ENCODE measurements at regions not wholly inside any gene's neighbourhood (a gene's known extent, or its start where the extent isn't known, plus 50 kb on each side); places are given as distances from the start of the nearest gene placed in this dataset.
"Not testable (repeated sequence)": the region's sequence is repeated elsewhere in the genome, so short reads cannot be mapped to it uniquely, and the experiment has no call there.

GRCh38 chr9:65449886-65450610 lies 165.0 kb upstream of the FOXD4L5 start:
- not testable (repeated sequence) for H3K27me3 ChIP-seq (replicated peaks; ENCODE audit: control insufficient read depth, insufficient read depth, low read length); H3K36me3 ChIP-seq (ENCODE audit: control insufficient read depth, insufficient read depth, low read length, severe bottlenecking); DNase-seq (ENCODE audit: low read depth); H3K9me3 ChIP-seq (ENCODE audit: control insufficient read depth, low read length); H3K4me3 ChIP-seq (ENCODE audit: low read length); H3K4me1 ChIP-seq (ENCODE audit: control insufficient read depth, insufficient read depth, low read length); H3K9ac ChIP-seq (ENCODE audit: low read length)

- H3K9me3 ChIP-seq (ENCODE audit: control insufficient read depth, low read length) = no peaks in the 10 kb centered on the region
- H3K4me3 ChIP-seq (ENCODE audit: low read length) = no peak overlapping the region
- H3K27me3 ChIP-seq (replicated peaks; ENCODE audit: control insufficient read depth, insufficient read depth, low read length) = no peaks in the 10 kb centered on the region
- H3K9ac ChIP-seq (ENCODE audit: low read length) = no peak overlapping the region
- no peak for DNase-seq (ENCODE audit: low read depth)
- H3K36me3 ChIP-seq (ENCODE audit: control insufficient read depth, insufficient read depth, low read length, severe bottlenecking) = no peaks in the 10 kb centered on the region
- H3K4me1 ChIP-seq (ENCODE audit: control insufficient read depth, insufficient read depth, low read length) = no peaks in the 10 kb centered on the region
Measured at GRCh38 chr9:65449423-65449822, 164.4 kb upstream of the FOXD4L5 start.

GRCh38 chr9:65447146-65447545 lies 162.1 kb upstream of the FOXD4L5 start:
- H3K9me3 ChIP-seq (ENCODE audit: control insufficient read depth, low read length); H3K36me3 ChIP-seq (ENCODE audit: control insufficient read depth, insufficient read depth, low read length, severe bottlenecking); H3K4me3 ChIP-seq (ENCODE audit: low read length); H3K9ac ChIP-seq (ENCODE audit: low read length); H3K4me1 ChIP-seq (ENCODE audit: control insufficient read depth, insufficient read depth, low read length); H3K27me3 ChIP-seq (replicated peaks; ENCODE audit: control insufficient read depth, insufficient read depth, low read length); DNase-seq (ENCODE audit: low read depth): not testable (repeated sequence)

- H3K4me1 ChIP-seq (ENCODE audit: control insufficient read depth, insufficient read depth, low read length); H3K36me3 ChIP-seq (ENCODE audit: control insufficient read depth, insufficient read depth, low read length, severe bottlenecking); H3K9me3 ChIP-seq (ENCODE audit: control insufficient read depth, low read length); H3K4me3 ChIP-seq (ENCODE audit: low read length); H3K27me3 ChIP-seq (replicated peaks; ENCODE audit: control insufficient read depth, insufficient read depth, low read length); DNase-seq (ENCODE audit: low read depth); H3K9ac ChIP-seq (ENCODE audit: low read length): not testable (repeated sequence)
Measured at GRCh38 chr9:65445991-65446390, 161.0 kb upstream of the FOXD4L5 start.

GRCh38 chr9:65444943-65445342 lies 159.9 kb upstream of the FOXD4L5 start:
- Histone ChIP-seq H3K4me1 (ENCODE audit: control insufficient read depth, insufficient read depth, low read length) (no peaks in the 10 kb centered on the region), H3K27me3 (replicated peaks; ENCODE audit: control insufficient read depth, insufficient read depth, low read length) (no peaks in the 10 kb centered on the region), H3K9ac (ENCODE audit: low read length) (no peak overlapping the region), H3K36me3 (ENCODE audit: control insufficient read depth, insufficient read depth, low read length, severe bottlenecking) (no peaks in the 10 kb centered on the region), H3K4me3 (ENCODE audit: low read length) (no peak overlapping the region), H3K9me3 (ENCODE audit: control insufficient read depth, low read length) (no peaks in the 10 kb centered on the region)
- DNase-seq (ENCODE audit: low read depth) = no peak

- not testable (repeated sequence) for H3K4me3 ChIP-seq (ENCODE audit: low read length); H3K9ac ChIP-seq (ENCODE audit: low read length); H3K36me3 ChIP-seq (ENCODE audit: control insufficient read depth, insufficient read depth, low read length, severe bottlenecking); H3K9me3 ChIP-seq (ENCODE audit: control insufficient read depth, low read length); H3K4me1 ChIP-seq (ENCODE audit: control insufficient read depth, insufficient read depth, low read length); DNase-seq (ENCODE audit: low read depth); H3K27me3 ChIP-seq (replicated peaks; ENCODE audit: control insufficient read depth, insufficient read depth, low read length)
Measured at GRCh38 chr9:65442116-65442515, 157.1 kb upstream of the FOXD4L5 start.

GRCh38 chr9:65441324-65441920 lies 156.4 kb upstream of the FOXD4L5 start:
- not testable (repeated sequence) for H3K9me3 ChIP-seq (ENCODE audit: control insufficient read depth, low read length); H3K36me3 ChIP-seq (ENCODE audit: control insufficient read depth, insufficient read depth, low read length, severe bottlenecking); H3K9ac ChIP-seq (ENCODE audit: low read length); H3K27me3 ChIP-seq (replicated peaks; ENCODE audit: control insufficient read depth, insufficient read depth, low read length); H3K4me1 ChIP-seq (ENCODE audit: control insufficient read depth, insufficient read depth, low read length); DNase-seq (ENCODE audit: low read depth); H3K4me3 ChIP-seq (ENCODE audit: low read length)

GRCh38 chr9:65437724-65438123 lies 152.7 kb upstream of the FOXD4L5 start:
- Histone ChIP-seq H3K4me3 (ENCODE audit: low read length) (no peak overlapping the region), H3K9ac (ENCODE audit: low read length) (no peak overlapping the region), H3K9me3 (ENCODE audit: control insufficient read depth, low read length) (no peaks in the 10 kb centered on the region), H3K4me1 (ENCODE audit: control insufficient read depth, insufficient read depth, low read length) (no peaks in the 10 kb centered on the region), H3K36me3 (ENCODE audit: control insufficient read depth, insufficient read depth, low read length, severe bottlenecking) (no peaks in the 10 kb centered on the region), H3K27me3 (replicated peaks; ENCODE audit: control insufficient read depth, insufficient read depth, low read length) (no peaks in the 10 kb centered on the region)
- DNase-seq (ENCODE audit: low read depth) = no peak

GRCh38 chr9:65435464-65435863 lies 150.5 kb upstream of the FOXD4L5 start:
- no peaks in the 10 kb centered on the region for H3K4me1 ChIP-seq (ENCODE audit: control insufficient read depth, insufficient read depth, low read length)
- no peaks in the 10 kb centered on the region for H3K9me3 ChIP-seq (ENCODE audit: control insufficient read depth, low read length)
- H3K4me3 ChIP-seq (ENCODE audit: low read length) = no peak overlapping the region
- no peak for DNase-seq (ENCODE audit: low read depth)
- H3K27me3 ChIP-seq (replicated peaks; ENCODE audit: control insufficient read depth, insufficient read depth, low read length) = no peaks in the 10 kb centered on the region
- H3K9ac ChIP-seq (ENCODE audit: low read length) = no peak overlapping the region
- H3K36me3 ChIP-seq (ENCODE audit: control insufficient read depth, insufficient read depth, low read length, severe bottlenecking) = no peaks in the 10 kb centered on the region

GRCh38 chr9:65432722-65433323 lies 147.8 kb upstream of the FOXD4L5 start:
- H3K27me3 ChIP-seq (replicated peaks; ENCODE audit: control insufficient read depth, insufficient read depth, low read length) = no peaks in the 10 kb centered on the region
- H3K9me3 ChIP-seq (ENCODE audit: control insufficient read depth, low read length) = no peaks in the 10 kb centered on the region
- DNase-seq (ENCODE audit: low read depth) = no peak
- no peaks in the 10 kb centered on the region for H3K36me3 ChIP-seq (ENCODE audit: control insufficient read depth, insufficient read depth, low read length, severe bottlenecking)
- no peak overlapping the region for H3K4me3 ChIP-seq (ENCODE audit: low read length)
- no peaks in the 10 kb centered on the region for H3K4me1 ChIP-seq (ENCODE audit: control insufficient read depth, insufficient read depth, low read length)
- no peak overlapping the region for H3K9ac ChIP-seq (ENCODE audit: low read length)

- Histone ChIP-seq H3K27me3 (replicated peaks; ENCODE audit: control insufficient read depth, insufficient read depth, low read length) (no peaks in the 10 kb centered on the region), H3K4me3 (ENCODE audit: low read length) (no peak overlapping the region), H3K36me3 (ENCODE audit: control insufficient read depth, insufficient read depth, low read length, severe bottlenecking) (no peaks in the 10 kb centered on the region), H3K4me1 (ENCODE audit: control insufficient read depth, insufficient read depth, low read length) (no peaks in the 10 kb centered on the region), H3K9me3 (ENCODE audit: control insufficient read depth, low read length) (no peaks in the 10 kb centered on the region), H3K9ac (ENCODE audit: low read length) (no peak overlapping the region)
- DNase-seq (ENCODE audit: low read depth) = no peak
Measured at GRCh38 chr9:65432051-65432450, 147.0 kb upstream of the FOXD4L5 start.

Measured in adipocyte (in vitro differentiated cells).